ENCODE measurements at regions not wholly inside any gene's neighbourhood (a gene's known extent, or its start where the extent isn't known, plus 50 kb on each side); places are given as distances from the start of the nearest gene placed in this dataset.

DNA sequence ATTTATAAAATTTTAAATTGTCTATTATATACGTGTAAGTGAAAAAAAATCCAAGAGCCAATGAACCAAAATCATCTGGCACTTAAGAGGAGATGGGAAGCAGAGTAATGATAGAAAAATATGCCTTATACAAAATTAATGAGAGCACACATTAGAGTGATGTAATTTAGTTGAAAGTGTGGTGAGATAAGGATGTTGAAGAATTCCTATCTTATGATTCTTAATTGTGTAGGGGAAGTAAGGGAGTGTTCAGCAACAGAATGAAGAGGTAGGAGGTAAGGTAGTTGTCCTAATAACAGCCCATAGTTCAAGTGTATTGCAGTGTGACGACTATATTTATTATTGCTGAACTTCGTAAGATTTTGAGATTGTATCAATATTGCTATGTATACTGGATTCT lies 843.4 kb upstream of the FLRT2 start:
- WGBS, 2 donors (ENCODE audit: low coverage in 1 of 2): 71 to 83% methylated on average over 3 of the region's 3 CpGs

DNA sequence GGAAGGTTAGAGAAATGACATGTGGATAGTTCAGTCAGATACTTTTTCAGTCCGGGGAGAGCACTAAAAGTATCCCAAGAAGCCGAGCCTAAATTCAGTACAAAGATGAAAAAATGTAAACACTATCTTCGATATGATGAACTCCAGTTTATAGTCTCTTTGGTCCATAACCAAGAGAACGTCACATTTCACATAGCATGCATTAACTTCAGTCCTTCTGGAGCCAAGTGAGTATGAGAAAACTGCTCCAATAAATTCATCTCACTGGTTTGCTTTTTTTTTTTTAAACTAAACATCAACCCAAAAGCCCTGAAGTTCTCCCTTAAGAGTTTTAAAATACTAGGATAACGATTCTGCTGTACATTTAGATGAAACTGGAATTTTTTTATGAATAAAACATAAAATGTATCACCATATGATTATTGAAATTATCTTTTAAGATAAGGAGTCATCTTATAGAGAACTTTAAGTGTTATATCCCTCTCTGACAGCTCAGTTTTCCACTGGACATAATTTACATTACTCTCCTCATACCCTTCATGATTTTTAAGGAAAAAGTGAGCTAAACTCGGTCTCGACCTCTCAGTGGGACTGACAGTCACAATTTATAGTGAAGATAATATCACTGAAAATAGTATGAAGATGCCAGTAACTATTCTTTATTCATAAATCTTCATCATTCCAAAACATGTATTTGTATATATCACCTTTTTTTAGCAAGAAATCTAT lies 841.5 kb upstream of the FLRT2 start:
- Histone ChIP-seq H3K9me3 (no peaks in the 10 kb centered on the region), H3K4me3 (no peak overlapping the region), H3K36me3 (peaks cover 0 to 2% (median 0%) of the 10 kb centered on the region in 4 donors), H3K27me3 (no peaks in the 10 kb centered on the region), H3K4me1 (no peaks in the 10 kb centered on the region), H3K27ac (peak overlapping the region in 1 of 4 donors; percentile 29)
- no peak for TF ChIP-seq EP300 (IDR thresholded peaks at IDR 0.05; ENCODE audit: low read depth)
- TF ChIP-seq POLR2AphosphoS5 (IDR thresholded peaks at IDR 0.05): no peak
- TF ChIP-seq, protein P1, sequence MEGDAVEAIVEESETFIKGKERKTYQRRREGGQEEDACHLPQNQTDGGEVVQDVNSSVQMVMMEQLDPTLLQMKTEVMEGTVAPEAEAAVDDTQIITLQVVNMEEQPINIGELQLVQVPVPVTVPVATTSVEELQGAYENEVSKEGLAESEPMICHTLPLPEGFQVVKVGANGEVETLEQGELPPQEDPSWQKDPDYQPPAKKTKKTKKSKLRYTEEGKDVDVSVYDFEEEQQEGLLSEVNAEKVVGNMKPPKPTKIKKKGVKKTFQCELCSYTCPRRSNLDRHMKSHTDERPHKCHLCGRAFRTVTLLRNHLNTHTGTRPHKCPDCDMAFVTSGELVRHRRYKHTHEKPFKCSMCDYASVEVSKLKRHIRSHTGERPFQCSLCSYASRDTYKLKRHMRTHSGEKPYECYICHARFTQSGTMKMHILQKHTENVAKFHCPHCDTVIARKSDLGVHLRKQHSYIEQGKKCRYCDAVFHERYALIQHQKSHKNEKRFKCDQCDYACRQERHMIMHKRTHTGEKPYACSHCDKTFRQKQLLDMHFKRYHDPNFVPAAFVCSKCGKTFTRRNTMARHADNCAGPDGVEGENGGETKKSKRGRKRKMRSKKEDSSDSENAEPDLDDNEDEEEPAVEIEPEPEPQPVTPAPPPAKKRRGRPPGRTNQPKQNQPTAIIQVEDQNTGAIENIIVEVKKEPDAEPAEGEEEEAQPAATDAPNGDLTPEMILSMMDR (IDR thresholded peaks at IDR 0.05): no peak
- no peak for TF ChIP-seq POLR2A (IDR thresholded peaks at IDR 0.05)
- 37 to 49% methylated on average over 7 of the region's 7 CpGs for WGBS, 2 donors (ENCODE audit: low coverage in 1 of 2)
- no peak for DNase-seq
- in situ Hi-C loops (cut with MboI; ENCODE audit: low pct_ligation_motif_present in 1 of 4, low pct_unique_long_range_greater_than_20kb in 1 of 4, low sequenced_read_pairs in 3 of 4): no loop called here
- intact Hi-C loops (cut with DNase I; ENCODE audit: low total_unique reads): no loop called here

More for the DNA sequence above, 843.4 kb upstream of the FLRT2 start:
- intact Hi-C loops (cut with DNase I; ENCODE audit: low total_unique reads) (no loop called here), in situ Hi-C loops (cut with MboI; ENCODE audit: low pct_ligation_motif_present in 1 of 4, low pct_unique_long_range_greater_than_20kb in 1 of 4, low sequenced_read_pairs in 3 of 4) (no loop called here)
- TF ChIP-seq, protein P1 (IDR thresholded peaks at IDR 0.05): no peak
- TF ChIP-seq POLR2AphosphoS5 (IDR thresholded peaks at IDR 0.05): no peak
- no peak for TF ChIP-seq EP300 (IDR thresholded peaks at IDR 0.05; ENCODE audit: low read depth)
- TF ChIP-seq POLR2A (IDR thresholded peaks at IDR 0.05): no peak
- no peak overlapping the region for H3K27ac ChIP-seq
- H3K36me3 ChIP-seq: peaks cover 0 to 2% (median 0%) of the 10 kb centered on the region in 4 donors
- no peaks in the 10 kb centered on the region for H3K9me3 ChIP-seq
- no peak for DNase-seq
- H3K4me3 ChIP-seq: no peak overlapping the region
- no peaks in the 10 kb centered on the region for H3K4me1 ChIP-seq
- H3K27me3 ChIP-seq: no peaks in the 10 kb centered on the region

DNA sequence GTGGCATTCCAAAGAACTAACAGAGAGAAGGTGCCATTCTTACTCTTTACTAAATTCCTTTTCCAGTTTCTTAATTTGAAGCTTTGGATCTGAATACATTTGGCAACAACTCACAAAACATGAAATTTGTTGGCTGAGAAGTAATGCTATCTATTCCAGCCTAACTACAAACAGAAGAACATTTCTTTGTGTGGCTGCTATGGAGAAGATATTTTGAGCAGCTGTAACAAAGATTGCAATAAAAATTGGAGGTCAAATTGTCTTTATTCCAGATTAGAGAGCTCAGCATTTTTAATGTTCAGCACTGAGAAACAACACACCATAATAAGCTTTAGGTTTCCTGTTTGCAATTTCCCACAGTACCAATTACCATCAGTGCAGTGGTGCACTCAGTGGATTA lies 835.8 kb upstream of the FLRT2 start:
- intact Hi-C loops (cut with DNase I; ENCODE audit: low total_unique reads): no loop called here
- H3K36me3 ChIP-seq: no peaks in the 10 kb centered on the region
- H3K27me3 ChIP-seq: no peaks in the 10 kb centered on the region
- no peak overlapping the region for H3K27ac ChIP-seq
- H3K4me1 ChIP-seq: no peaks in the 10 kb centered on the region
- in situ Hi-C loops (cut with MboI; ENCODE audit: low pct_ligation_motif_present in 1 of 4, low pct_unique_long_range_greater_than_20kb in 1 of 4, low sequenced_read_pairs in 3 of 4): no loop called here
- TF ChIP-seq, protein P1 (IDR thresholded peaks at IDR 0.05): no peak
- no peak for TF ChIP-seq POLR2AphosphoS5 (IDR thresholded peaks at IDR 0.05)
- no peak for TF ChIP-seq POLR2A (IDR thresholded peaks at IDR 0.05)
- TF ChIP-seq EP300 (IDR thresholded peaks at IDR 0.05; ENCODE audit: low read depth): no peak
- DNase-seq: no peak
- H3K4me3 ChIP-seq: no peak overlapping the region
- no peaks in the 10 kb centered on the region for H3K9me3 ChIP-seq

DNA sequence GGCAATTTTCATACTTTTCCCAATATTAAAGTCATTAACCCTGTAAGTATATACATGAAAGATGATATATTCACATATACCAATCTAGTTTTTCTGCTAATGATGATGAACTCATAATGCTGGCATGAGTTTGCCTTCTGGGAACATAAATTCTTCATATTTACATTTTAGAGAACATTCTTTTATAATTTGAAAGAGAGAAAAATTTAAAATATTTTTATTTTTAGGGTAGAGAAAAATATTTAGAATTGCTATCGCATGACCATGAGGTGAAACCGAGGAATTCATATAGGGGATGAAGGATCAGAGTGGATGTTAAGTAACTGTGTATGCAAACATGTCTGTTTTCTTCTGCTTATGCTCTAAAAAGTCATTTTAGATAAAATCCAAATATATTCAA lies 825.3 kb upstream of the FLRT2 start:
- in situ Hi-C loops (cut with MboI; ENCODE audit: low pct_ligation_motif_present in 1 of 4, low pct_unique_long_range_greater_than_20kb in 1 of 4, low sequenced_read_pairs in 3 of 4): no loop called here
- 81 to 93% methylated on average over 2 of the region's 2 CpGs for WGBS, 2 donors (ENCODE audit: low coverage in 1 of 2)

More for the DNA sequence above, 825.3 kb upstream of the FLRT2 start:
- H3K36me3 ChIP-seq: no peaks in the 10 kb centered on the region
- H3K27ac ChIP-seq: no peak overlapping the region
- intact Hi-C loops (cut with DNase I; ENCODE audit: low total_unique reads): no loop called here
- H3K9me3 ChIP-seq: no peaks in the 10 kb centered on the region
- no peaks in the 10 kb centered on the region for H3K27me3 ChIP-seq
- no peak overlapping the region for H3K4me3 ChIP-seq
- H3K4me1 ChIP-seq: no peaks in the 10 kb centered on the region
- DNase-seq: no peak
- TF ChIP-seq POLR2AphosphoS5 (IDR thresholded peaks at IDR 0.05) (no peak), EP300 (IDR thresholded peaks at IDR 0.05; ENCODE audit: low read depth) (no peak), POLR2A (IDR thresholded peaks at IDR 0.05) (no peak)
- TF ChIP-seq, protein P1 (IDR thresholded peaks at IDR 0.05): no peak

Measured in transverse colon (tissue), 4 donors.